Tongue (tissue), 1 donor: ENCODE measurements at regions not wholly inside any gene's neighbourhood (a gene's known extent, or its start where the extent isn't known, plus 50 kb on each side); places are given as distances from the start of the nearest gene placed in this dataset.

Experiments used
- DNase-seq: peaks from one replicate; pipeline ENCODE4 v3.0.0-alpha.2; 2015

- DNase-seq: no peak
Observed at GRCh38 chr22:25350551-25350971, 131.1 kb downstream of the CRYBB2 start.

DNA sequence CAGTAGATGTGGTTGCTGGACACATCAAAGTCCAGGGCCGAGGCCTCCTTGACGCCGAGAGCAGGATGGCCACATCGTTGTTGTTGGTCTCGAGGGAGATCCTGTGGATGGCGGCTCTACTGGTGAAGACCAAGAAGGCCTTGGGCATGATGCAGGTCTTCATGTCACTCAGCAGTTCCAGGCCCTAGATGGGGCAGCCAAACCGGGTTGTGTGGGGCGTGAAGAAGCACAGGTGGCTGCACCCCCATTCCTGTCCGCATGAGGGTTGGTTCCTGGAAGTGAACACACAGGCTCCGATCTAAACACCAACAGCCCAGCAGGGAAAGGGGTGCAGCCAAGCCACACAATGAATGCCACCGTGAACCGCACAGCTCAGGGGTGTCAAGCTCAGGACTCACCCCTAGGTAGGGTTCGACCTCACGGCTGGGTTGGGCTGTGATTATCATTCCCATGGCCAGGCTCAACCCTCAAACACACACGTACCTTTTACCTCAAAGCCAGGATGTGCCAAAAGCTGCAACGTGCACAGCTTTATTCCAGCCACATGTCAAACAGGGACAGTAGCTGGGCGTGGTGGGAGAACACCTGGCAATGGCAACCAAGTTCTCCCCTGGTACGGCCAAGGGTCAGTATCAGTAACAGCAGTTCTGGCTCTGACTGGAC lies 132.3 kb downstream of the CRYBB2 start:
- DNase-seq: no peak

DNA sequence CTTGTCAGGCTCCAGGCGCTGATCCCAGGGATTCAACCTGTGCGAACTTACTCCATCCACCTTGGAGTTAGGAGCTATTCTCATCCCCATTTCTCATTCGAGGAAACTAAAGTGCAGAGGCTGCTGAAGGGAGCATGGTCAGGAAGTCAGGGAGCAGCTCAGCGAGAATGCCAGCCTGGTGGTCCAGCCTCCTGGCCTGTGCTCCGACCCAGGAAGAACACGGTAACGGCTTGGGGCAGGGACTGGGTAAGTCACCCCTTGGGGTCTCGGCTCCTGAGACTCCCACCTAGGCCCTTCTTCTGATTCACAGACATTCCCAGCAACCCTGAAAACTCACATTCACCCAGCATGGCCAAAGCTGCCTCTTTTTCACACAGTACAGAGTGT lies 132.8 kb downstream of the CRYBB2 start:
- no peak for DNase-seq

DNA sequence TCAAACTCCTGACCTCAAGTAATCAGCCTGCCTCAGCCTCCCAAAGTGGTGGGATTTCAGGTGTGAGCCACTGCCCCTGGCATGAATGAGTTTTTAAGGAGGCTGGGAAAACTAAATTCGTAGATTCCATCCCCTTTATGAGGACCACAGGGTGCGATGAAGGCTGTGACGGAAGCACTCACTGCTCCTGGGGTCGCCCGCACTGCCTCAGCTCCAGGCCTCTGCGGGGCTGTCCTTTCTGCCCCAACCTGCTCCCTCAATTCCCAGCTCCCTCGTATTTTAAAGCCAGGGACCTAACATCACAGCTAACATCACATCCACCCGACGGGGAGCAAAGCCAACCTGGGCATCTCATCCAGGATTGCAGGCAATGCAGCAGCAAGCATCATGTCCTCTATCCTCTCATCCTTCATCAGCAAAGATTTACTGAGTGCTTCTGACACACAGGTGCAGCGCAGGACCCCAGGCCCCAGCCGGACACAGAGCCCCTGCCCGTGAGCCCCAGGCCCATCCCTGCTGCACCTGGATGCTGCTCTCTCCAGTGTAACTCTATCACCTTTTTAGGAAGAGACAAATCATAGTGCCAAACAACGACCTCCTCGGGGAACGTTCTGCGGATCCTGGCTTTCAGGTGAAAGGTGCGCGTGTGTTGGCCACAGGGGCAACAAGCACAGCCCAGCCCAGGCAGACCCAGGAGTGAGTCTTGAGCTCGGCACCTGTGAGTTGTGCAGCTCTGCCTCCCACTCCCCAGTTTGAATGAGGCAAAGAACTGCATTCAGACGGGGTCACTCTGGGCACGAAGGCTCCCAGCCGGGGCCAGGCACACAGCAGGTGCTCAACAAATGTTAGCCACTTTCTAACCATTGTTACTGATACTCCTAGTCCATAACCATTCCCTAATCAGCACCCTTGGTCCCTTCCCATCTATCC lies 134.3 kb downstream of the CRYBB2 start:
- DNase-seq: no peak

GRCh38 chr22:25354456-25354855 lies 135.0 kb downstream of the CRYBB2 start:
- no peak for DNase-seq

DNA sequence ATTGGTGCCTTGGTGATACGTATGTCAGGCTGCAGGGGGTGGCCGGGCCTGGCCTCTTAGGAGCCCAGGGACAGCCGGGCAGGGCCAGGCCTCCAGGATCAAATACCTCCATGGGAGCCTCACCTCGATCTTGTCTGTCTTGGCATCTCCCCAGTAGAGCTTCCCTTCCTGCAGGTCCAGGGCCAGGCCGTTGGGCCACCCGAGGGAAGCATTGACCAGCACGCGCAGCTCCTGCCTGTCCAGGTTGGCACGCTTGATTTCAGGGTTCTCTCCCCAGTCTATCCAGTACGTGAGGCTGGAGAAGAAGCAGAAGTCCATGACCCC lies 137.7 kb downstream of the CRYBB2 start:
- DNase-seq: no peak

DNA sequence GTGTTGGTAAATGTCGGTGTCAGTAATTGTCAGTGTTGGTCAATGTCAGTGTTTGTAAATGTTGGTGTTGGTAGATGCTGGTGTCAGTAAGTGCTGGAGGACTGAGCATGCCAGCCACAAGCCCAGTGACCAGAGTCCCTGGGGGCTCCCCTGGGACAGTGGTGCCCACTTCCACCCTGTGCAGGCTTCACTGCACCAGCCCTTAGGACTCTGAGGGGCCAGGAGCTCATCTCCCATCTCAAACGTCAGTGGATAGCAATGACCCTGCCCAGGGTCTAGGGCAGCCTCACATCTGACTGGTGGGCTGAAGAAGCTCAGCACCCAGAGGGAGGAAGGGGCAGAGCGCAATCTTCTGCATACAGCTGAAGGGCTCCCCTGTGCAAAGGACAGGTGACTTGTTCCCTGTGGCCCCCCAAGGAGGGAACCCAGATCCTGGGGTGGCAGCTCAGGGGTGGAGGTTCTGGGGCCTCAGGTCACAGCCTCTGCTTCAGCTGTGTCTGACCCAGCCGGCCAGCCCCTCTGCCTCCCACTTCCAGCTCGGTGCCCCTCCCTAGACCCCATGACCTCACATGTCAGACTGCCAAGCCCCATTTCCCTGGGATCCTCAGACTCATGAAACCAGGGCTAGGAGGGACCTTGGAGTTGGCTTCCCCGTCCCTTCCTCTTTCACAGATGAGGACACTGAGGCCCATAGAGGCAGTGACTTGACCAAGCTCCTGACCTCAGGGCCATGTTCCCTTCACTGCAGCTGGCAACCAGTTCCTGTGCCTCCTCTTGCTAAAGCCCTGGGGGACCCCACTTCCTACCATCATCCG lies 138.4 kb downstream of the CRYBB2 start:
- DNase-seq: no peak

DNA sequence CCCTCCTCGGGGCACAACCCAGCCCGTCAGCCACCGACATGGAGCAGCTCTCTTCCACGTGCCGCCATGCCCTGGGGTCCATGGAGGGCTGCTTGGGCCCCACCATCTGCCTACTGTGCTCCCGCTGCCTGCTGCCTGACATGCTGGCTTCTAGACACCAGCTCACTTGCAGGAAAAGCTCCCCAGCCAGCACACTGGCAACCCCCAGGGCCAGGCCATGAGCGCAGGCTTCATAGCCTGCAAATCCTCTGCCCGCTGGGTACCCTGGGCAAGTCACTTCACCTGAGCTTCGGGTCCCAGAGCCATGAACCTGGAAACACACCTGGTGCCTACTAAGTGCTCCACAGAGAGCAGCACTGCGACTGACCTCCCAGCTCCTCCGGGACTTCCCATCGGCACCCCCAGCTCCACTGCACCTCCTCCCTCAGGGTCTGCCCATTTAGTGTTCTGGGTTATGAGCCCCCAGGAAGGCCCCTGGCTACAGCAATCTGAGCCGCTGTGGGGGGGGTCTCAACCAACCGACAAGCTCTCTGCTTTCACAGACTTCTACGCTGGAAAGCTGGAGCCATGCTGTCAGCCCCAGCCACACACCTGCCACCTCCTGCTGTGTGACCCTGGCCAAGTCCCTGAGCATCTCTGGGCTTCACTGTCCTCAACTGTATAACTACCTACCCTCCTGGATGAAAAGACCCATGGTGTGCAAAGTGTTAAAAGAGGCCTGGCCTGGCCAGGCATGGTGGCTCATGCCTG lies 139.2 kb downstream of the CRYBB2 start:
- DNase-seq: no peak

DNA sequence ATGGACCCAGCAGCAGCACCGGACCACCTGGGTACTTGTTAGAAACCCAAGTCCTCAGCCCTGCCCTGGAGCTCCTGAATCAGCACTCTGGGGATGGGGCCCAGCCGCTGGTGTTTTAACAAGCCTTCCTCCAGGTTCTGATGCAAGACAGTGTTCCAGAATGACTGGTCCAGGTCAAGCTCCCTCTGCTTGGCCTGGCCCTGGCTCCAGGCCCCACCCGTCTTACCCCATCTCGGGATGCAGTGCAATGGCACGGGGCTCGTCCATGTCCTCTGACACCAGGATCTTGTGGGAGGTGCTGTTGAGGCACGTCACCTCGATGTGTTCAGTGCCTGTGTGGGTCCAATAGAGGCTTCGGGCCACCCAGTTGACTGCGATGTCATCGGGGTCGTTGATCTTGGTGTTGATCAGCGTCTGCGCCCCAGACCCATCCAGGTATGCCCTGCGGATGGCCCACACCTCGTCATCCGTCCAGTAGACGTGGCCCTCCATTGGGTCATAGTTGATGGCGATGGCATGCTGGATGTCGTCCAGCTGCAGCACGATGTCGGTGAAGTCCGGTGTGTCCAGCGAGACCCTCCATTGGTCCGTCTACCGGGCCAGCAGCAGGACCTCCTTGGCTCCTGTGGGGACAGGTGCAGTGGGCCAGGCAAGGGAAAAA lies 140.3 kb downstream of the CRYBB2 start:
- DNase-seq: no peak

- no peak for DNase-seq
Observed at GRCh38 chr22:25360411-25360810, 141.0 kb downstream of the CRYBB2 start.

DNA sequence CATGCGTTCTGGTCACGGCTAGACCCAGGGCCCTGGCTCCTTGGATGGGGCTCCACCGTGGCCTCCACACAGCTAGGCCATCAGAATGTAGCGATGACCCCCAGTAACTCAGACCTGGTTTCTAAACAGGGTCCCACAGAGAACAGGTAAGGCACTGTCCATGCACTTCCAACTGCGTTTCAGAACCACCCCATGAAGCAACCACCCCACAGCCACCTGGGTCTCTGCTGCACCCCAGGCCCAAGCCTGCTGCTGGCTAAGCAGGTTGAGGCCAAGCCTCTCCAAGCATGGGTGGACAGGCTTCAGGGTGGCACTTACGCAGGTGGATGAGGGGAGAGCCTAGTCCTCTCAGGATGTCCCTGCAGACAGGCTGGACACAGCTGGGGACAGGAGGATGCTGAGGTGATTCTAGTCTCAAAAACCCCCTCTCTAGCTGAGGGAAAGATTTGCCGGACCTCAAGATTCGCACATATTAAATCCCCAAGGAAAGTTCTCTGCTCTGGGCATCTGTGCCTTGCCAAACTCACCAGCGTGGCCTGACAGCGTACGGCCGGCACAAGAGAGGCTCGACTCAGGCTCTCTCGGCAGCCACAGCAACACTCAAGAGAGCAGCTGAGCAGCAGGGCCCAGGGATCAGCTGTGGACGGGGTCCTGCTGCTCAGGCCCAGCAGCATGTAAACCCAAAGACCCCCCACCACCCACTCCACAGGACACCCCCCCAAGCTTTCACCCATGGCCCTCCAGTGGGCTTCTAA lies 141.6 kb downstream of the CRYBB2 start:
- no peak for DNase-seq

GRCh38 chr22:25361899-25362214 lies 142.4 kb downstream of the CRYBB2 start:
- DNase-seq: no peak

DNA sequence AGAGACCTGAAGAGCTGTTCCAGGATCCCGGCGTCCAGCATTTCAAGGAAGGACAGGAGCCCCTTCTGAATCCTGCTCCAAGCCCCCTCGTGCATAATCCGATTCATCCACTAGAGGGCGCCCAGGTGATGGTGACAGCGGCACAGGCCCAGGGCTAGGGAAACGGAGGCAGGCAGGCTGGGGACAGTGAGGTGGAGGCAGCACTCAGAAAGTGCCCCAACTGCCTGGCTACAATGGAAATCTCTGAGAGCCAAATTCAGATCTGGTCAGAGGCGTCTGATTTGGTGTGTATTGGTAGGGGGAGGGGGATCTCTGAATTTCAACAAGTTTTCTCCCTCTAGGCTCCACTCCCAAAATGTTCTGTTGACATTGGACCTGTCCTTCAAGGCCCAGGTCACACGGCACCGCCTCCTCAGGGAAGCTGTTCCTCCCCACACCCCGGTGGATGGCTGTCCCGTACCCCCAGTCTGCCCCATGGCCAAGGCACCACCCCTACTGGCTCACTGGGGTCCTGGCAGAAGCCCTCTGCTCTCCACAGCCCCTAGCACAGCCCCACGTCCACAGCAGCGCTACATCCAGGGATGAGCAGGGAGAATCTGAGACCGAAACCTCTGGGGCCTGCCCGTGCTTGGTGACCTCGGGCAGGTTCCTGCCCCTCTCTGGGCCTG lies 142.9 kb downstream of the CRYBB2 start:
- DNase-seq: peak; percentile 76

DNA sequence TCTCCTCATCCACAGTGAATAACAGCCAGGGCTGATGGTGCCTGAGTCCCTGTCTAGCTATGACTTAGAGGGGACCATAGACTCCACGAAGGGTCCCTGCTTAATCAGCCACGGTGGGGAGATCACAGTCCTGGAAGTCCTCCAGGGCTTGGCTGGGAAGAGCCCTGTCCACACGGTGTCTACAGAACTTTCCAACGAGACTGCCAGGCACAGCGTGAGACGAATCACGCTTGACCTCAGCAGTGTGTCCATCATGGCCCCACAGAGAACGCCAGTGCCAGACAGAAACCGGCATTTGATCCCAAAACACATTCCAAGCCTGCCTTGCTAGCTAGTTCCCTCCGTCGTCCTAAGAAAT lies 143.4 kb downstream of the CRYBB2 start:
- DNase-seq: no peak

DNA sequence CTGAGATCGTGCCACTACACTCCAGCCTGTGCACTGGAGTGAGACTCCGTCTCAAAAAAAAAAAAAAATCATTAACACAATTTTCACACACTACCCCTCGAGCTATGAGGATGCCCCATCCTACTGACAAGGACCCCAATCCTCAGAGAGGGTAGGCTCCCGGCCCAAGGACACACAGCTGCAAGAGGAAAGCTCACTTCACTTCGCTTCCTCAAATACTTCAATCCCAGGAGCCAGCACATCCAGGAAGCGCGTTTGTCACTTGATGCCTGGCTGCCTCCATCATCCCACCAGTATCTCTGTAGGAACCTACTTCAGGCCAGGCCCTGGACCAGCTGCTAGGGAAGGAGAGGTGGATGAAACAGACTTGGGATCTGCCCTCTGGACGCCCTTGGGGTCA lies 144.0 kb downstream of the CRYBB2 start:
- DNase-seq: no peak

- DNase-seq: no peak
Observed at GRCh38 chr22:25364281-25364680, 144.8 kb downstream of the CRYBB2 start.

DNA sequence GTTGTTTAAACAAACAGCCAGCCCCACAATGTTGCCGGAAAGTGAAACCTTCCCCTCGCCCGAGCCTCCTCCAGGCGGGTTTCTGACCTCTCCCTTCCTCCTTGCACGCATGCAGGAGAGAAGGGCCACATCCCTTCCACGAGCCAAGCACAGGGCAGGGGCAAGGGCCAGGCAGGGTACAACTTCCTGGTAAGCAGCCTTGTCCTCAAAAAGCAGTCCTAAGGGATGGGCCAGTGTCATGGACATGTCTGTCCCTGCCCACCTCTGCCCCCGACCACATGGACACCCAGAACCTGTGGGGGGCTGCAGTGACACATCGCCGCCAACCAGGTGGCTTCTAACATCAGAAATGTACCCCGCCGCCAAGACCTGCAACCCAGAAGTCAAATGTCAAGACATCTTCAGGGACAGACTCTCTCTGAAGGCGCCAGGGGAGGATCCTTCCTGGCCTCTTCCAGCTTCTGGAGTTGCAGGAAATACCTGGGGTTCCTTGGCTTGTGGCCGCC lies 145.3 kb downstream of the CRYBB2 start:
- no peak for DNase-seq

DNA sequence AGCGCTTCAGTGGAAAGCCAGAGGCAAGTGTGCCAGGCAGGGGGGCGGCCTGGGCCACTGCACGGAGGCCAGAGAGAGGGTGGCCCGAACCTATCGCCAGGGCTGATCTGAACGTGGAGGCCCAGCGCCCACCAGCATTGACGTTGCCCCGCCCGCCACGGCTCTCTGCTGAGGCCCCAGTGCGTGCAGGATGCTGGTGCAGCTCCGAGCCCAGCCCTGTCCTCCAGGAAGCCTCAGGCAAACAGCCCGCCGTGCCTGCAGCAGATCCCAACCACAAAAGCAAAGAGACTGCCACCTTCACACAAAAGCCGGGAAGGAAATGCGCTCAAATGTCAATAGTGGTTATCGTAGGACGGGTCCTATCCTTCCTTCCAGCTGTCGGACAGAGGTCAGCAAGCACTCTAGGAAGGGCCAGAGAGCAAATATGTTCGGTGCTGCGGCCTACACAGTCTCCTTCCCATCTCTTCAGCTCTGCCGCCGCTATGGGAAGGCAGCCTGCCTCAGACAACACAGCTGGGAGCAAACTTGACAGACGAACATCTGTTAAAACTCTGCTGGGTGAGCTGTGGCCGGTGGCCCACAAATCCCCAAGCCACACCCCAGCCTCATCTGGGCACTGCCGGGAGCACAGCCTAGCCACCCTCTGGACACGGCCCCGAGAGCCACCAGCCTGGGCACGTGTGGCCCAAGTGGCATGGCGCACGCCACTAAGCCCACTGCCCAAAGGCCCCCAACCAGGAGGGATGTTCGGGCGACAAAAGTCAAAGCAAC lies 146.2 kb downstream of the CRYBB2 start:
- peak; percentile 43 for DNase-seq

DNA sequence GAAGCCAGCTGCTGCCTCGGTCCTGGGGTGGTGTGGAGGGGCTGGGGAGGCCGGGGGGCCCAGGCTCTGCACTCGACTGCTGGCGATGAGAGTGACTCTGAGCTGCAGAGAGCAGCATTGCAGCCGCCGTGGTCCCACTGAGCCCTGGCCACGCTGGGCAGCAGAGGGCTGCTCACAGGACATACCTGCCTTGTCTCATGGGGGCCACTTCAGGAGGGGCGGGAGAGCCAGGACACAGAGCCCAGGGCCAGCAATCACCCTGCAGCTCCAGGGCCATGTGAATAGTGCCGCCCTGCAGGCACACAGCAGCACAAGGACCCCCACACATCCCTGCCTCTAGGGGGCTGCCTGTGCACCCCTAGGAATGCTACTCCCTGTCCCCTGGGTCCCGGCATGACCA lies 147.0 kb downstream of the CRYBB2 start:
- DNase-seq: no peak
